GM12865 (cell line): ENCODE measurements at regions not wholly inside any gene's neighbourhood (a gene's known extent, or its start where the extent isn't known, plus 50 kb on each side); places are given as distances from the start of the nearest gene placed in this dataset.

Experiments used
- DNase-seq: peaks from one replicate; pipeline ENCODE4 v3.0.0; 2010; ENCODE audit warnings: low read depth
- H3K4me3 ChIP-seq: 2 replicates; pipeline ENCODE4 v1.5.1; 2011; ENCODE audit warnings: mild to moderate bottlenecking, low read depth, low read length, control low read depth
- TF ChIP-seq, protein P1 (sequence below): IDR thresholded peaks from 2 replicates; pipeline ENCODE4 v1.5.1; 2011; ENCODE audit warnings: low read length, control low read depth, low read depth, inconsistent platforms; ENCODE audit not compliant: insufficient read depth; ENCODE audit errors: missing control alignments

DNA sequence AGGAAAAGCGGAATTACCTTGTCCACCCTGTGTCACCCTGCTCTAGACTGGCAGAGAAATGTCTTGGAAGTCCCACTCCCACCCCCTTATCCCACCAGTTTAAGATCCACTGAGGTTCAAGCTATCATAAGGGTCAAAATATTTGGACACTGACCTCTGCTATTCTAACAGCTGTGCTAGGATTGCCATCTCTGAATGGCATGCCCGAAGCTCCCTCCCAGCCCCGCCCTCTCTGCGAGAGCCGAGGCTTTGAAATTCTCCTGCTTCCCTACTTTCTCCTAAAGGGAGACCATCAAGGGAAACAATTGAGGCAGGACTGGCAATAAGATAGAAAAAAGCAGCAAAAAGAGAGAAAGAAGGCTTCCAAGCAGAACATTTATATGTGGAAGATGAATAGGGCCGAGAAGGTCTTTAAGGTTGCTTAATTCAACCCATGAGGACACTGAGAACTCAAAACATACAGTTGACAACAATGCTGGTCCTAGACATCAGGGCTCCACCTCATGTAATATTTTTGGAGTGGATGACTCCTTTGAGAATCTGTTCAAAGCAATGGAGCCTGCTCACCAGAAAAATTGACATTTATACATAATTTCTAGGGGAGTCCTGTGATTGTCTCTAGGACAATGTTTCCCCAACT is 338.7 kb upstream of the F9 start:
- TF ChIP-seq, protein P1, sequence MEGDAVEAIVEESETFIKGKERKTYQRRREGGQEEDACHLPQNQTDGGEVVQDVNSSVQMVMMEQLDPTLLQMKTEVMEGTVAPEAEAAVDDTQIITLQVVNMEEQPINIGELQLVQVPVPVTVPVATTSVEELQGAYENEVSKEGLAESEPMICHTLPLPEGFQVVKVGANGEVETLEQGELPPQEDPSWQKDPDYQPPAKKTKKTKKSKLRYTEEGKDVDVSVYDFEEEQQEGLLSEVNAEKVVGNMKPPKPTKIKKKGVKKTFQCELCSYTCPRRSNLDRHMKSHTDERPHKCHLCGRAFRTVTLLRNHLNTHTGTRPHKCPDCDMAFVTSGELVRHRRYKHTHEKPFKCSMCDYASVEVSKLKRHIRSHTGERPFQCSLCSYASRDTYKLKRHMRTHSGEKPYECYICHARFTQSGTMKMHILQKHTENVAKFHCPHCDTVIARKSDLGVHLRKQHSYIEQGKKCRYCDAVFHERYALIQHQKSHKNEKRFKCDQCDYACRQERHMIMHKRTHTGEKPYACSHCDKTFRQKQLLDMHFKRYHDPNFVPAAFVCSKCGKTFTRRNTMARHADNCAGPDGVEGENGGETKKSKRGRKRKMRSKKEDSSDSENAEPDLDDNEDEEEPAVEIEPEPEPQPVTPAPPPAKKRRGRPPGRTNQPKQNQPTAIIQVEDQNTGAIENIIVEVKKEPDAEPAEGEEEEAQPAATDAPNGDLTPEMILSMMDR, result no peak
- H3K4me3 ChIP-seq, result no peak overlapping the region

DNA sequence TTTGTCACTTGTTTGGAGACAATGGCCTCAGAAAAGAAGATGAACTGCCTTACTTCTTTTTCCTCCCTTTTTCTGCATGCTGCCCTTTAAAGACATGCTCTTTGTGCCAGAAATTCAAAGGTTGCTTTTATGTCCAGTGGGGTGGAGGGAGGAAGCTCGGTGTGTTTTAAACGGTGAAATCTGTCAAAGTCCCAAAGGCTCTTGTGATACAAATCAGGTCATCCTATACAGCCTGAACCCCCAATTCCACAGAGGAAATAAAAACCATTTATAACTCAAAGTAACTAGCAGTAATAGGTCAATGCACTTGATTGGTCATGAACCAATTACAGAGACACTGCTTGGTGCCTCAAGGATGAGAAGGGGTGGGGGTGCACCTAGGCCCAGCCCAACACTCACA is 339.3 kb upstream of the F9 start:
- DNase-seq, result no peak
- TF ChIP-seq, protein P1, result no peak
- H3K4me3 ChIP-seq, result no peak overlapping the region

More for the DNA sequence above, 338.7 kb upstream of the F9 start:
- no peak for DNase-seq

DNA sequence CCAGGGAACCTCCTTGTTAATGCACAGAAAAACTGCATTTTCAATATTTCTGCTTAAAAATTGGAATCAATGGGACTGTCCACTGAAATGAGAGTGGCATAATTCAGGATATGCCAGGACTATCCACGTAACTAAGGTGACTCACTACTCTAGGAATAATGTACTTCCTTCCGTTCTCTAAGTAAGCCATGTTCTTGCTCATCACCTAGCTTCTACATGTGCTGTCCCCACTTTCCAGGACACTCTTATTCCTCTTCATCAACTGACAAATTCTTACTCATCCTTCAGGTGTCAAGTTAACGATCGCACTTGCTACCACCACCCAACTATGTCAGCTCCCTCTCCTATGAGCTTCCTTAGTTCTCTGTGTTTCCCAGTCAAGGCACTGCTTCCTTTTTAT is 342.8 kb upstream of the F9 start:
- DNase-seq, result no peak
- no peak overlapping the region for H3K4me3 ChIP-seq
- TF ChIP-seq, protein P1, result no peak

DNA sequence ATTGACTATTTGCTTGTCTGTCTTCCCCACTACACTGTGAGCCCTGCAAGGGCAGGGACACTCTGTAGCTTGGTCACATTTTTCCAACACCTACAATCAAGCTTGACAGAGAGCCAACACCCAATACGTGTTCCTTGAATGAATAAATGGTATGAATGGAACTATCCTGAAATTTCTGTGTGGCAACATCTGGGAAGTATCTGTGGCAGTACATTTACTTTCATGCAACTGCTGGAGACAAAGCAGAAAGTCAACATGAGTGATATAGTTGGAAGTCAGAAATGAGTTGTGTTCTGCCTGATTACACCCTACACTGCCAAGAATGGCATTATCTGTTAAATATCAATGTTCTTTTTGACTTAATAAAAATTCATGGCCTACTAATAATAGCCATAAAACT is 343.5 kb upstream of the F9 start:
- no peak for DNase-seq
- no peak overlapping the region for H3K4me3 ChIP-seq
- TF ChIP-seq, protein P1, result no peak

DNA sequence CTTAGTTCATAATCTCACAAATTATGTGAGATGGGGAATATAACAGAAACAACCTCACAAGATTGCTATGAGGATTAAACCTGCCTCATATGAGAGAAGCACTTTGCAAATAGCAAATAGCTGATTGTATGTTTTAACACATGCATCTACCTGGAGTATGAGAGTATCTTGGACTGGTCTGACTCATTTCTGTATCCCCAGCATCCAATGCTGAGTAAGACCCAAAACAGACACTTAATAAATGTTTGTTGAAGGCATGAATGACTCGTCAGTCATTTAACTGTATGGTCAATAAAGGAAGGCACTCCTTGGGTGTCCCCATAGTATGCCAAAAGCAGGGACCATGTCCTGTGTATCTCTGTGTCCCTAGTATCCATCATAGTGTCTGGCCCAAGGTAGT is 350.9 kb upstream of the F9 start:
- TF ChIP-seq, protein P1, result no peak
- no peak for DNase-seq
- H3K4me3 ChIP-seq, result no peak overlapping the region

DNA sequence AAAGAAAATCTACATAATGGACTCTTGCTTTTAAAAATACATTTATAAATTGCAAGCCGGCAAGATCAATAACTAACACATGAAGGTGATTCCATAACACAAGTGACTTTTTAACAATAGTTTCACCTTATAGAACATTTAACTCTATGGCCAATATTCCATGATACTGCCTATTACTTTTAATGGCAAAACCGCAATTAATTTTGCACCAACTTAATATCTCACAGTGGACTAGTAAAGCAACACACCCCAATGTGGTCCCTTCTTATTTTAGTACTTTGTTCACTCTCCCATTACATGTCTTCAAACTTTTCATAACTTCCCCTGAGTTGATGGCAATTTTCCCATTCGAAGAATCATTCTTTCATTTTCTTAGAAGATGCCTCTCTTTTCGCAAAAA is 351.6 kb upstream of the F9 start:
- DNase-seq, result no peak
- H3K4me3 ChIP-seq, result no peak overlapping the region
- TF ChIP-seq, protein P1, result no peak

DNA sequence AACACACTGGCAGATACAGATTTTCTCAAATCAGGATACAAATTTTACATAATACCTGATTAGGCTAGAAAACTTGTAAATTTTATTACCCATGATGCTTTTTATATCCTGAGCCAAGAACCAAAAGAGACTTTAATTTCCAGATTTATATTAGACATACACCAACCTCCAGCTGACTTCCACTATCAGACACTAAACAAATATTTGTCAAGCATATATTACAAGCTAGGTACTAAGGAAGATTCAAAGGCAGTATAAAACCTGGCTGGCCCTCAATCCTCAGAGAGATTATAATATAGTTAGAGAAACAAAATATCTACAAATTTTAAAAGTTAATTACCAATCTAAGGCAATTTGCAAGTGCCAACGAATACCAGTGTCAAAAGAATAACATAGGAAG is 357.8 kb upstream of the F9 start:
- DNase-seq, result no peak
- no peak overlapping the region for H3K4me3 ChIP-seq
- TF ChIP-seq, protein P1, result no peak
